ENCODE measurements at regions not wholly inside any gene's neighbourhood (a gene's known extent, or its start where the extent isn't known, plus 50 kb on each side); places are given as distances from the start of the nearest gene placed in this dataset.

GRCh38 chr13:43988302-43988701, 108.6 kb downstream of the LACC1 start:
- no peaks in the 10 kb centered on the region for H3K27me3 ChIP-seq
- TF ChIP-seq CTCF (IDR thresholded peaks at IDR 0.05), result no peak
- TF ChIP-seq POLR2AphosphoS5 (IDR thresholded peaks at IDR 0.05), result no peak
- TF ChIP-seq POLR2A (IDR thresholded peaks at IDR 0.05), result no peak
- TF ChIP-seq EP300 (IDR thresholded peaks at IDR 0.05), result no peak
- no peaks in the 10 kb centered on the region for H3K36me3 ChIP-seq
- WGBS, result 30% methylated on average over 1 of the region's 1 CpG
- H3K9me3 ChIP-seq, result no peaks in the 10 kb centered on the region
- H3K4me1 ChIP-seq, result no peaks in the 10 kb centered on the region
- H3K27ac ChIP-seq, result no peak overlapping the region
- no peak overlapping the region for H3K4me3 ChIP-seq
- DNase-seq (ENCODE audit: low spot score in 2 of 2), result no peak

- Histone ChIP-seq H3K9me3 (peaks cover 4% of the 10 kb centered on the region), H3K4me3 (no peak overlapping the region), H3K27ac (no peak overlapping the region), H3K36me3 (no peaks in the 10 kb centered on the region), H3K4me1 (no peaks in the 10 kb centered on the region), H3K27me3 (peaks cover 4% of the 10 kb centered on the region)
- TF ChIP-seq EP300 (IDR thresholded peaks at IDR 0.05) (no peak), CTCF (IDR thresholded peaks at IDR 0.05) (no peak)
- WGBS, result 94% methylated on average over 5 of the region's 5 CpGs
- DNase-seq (ENCODE audit: low spot score in 2 of 2), result no peak
Measured at GRCh38 chr13:43990021-43990420, 110.3 kb downstream of the LACC1 start.

- no peak overlapping the region for H3K4me3 ChIP-seq
- H3K9me3 ChIP-seq, result peaks cover 7% of the 10 kb centered on the region
- H3K27me3 ChIP-seq, result peaks cover 4% of the 10 kb centered on the region
- DNase-seq (ENCODE audit: low spot score in 2 of 2), result no peak
- TF ChIP-seq EP300 (IDR thresholded peaks at IDR 0.05), result no peak
- TF ChIP-seq POLR2AphosphoS5 (IDR thresholded peaks at IDR 0.05), result no peak
- TF ChIP-seq POLR2A (IDR thresholded peaks at IDR 0.05), result no peak
- TF ChIP-seq CTCF (IDR thresholded peaks at IDR 0.05), result no peak
- no peaks in the 10 kb centered on the region for H3K36me3 ChIP-seq
- H3K27ac ChIP-seq, result no peak overlapping the region
- 89% methylated on average over 3 of the region's 3 CpGs for WGBS
- no peaks in the 10 kb centered on the region for H3K4me1 ChIP-seq
Measured at GRCh38 chr13:43990829-43991228, 111.1 kb downstream of the LACC1 start.

- peaks cover 7% of the 10 kb centered on the region for H3K9me3 ChIP-seq
- WGBS, result 52% methylated on average over 4 of the region's 4 CpGs
Measured at GRCh38 chr13:43991773-43992201, 112.1 kb downstream of the LACC1 start.

GRCh38 chr13:43992211-43992610, 112.5 kb downstream of the LACC1 start:
- no peak for TF ChIP-seq POLR2AphosphoS5 (IDR thresholded peaks at IDR 0.05)
- TF ChIP-seq CTCF (IDR thresholded peaks at IDR 0.05), result no peak
- TF ChIP-seq POLR2A (IDR thresholded peaks at IDR 0.05), result no peak
- no peak for TF ChIP-seq EP300 (IDR thresholded peaks at IDR 0.05)
- H3K9me3 ChIP-seq, result peaks cover 7% of the 10 kb centered on the region
- H3K36me3 ChIP-seq, result no peaks in the 10 kb centered on the region
- no peak for DNase-seq (ENCODE audit: low spot score in 2 of 2)
- peaks cover 4% of the 10 kb centered on the region for H3K27me3 ChIP-seq
- H3K4me1 ChIP-seq, result no peaks in the 10 kb centered on the region
- H3K27ac ChIP-seq, result no peak overlapping the region
- WGBS, result 57% methylated on average over 1 of the region's 1 CpG
- H3K4me3 ChIP-seq, result no peak overlapping the region

More at GRCh38 chr13:43991773-43992201, 112.1 kb downstream of the LACC1 start:
- no peak overlapping the region for H3K27ac ChIP-seq
- H3K36me3 ChIP-seq, result no peaks in the 10 kb centered on the region
- TF ChIP-seq EP300 (IDR thresholded peaks at IDR 0.05) (no peak), POLR2A (IDR thresholded peaks at IDR 0.05) (no peak), CTCF (IDR thresholded peaks at IDR 0.05) (no peak), POLR2AphosphoS5 (IDR thresholded peaks at IDR 0.05) (no peak)
- H3K4me3 ChIP-seq, result no peak overlapping the region
- no peaks in the 10 kb centered on the region for H3K4me1 ChIP-seq
- H3K27me3 ChIP-seq, result peaks cover 4% of the 10 kb centered on the region
- DNase-seq (ENCODE audit: low spot score in 2 of 2), result no peak

Measured in suprapubic skin (tissue), 4 donors.